Stimulated activated CD8-positive, alpha-beta memory T cell treated with anti-CD3 and anti-CD28 coated beads, Interleukin-12 subunit alpha, Interleukin-12 subunit beta, amount 100 ng/mL, for 1 hour (primary cell): ENCODE measurements at regions not wholly inside any gene's neighbourhood (a gene's known extent, or its start where the extent isn't known, plus 50 kb on each side); places are given as distances from the start of the nearest gene placed in this dataset.

Source experiments
- DNase-seq: peaks from one replicate; pipeline ENCODE4 v3.0.0-alpha.2; 2020; ENCODE audit warnings: low read depth

- no peak for DNase-seq
Measured at GRCh38 chr2:238688193-238689153, 159.4 kb upstream of the TWIST2 start.

DNA sequence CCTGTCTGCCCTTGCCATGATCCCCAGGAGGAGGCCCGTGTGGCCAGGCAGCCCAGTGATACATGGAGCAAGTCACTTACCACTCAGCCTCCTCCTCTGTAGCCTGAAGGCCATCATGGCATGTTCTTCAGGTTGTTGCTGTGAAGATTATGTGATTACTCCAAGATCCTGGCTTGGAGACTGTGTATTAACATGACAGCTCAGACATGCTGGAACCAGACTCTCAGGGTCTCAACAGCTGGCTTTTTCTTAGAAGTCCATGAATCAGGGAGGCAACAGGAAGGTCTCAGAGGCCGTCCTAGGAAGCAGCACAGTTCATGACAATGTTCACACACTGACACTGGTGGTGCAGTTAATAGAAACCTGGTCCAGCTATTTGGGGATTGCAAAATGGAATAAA is 158.6 kb upstream of the TWIST2 start:
- DNase-seq: no peak

GRCh38 chr2:238689871-238690389 is 158.0 kb upstream of the TWIST2 start:
- DNase-seq: no peak

GRCh38 chr2:238690511-238690910 is 157.4 kb upstream of the TWIST2 start:
- DNase-seq: no peak

GRCh38 chr2:238691596-238692491 is 156.0 kb upstream of the TWIST2 start:
- DNase-seq: no peak

GRCh38 chr2:238692562-238692961 is 155.3 kb upstream of the TWIST2 start:
- DNase-seq: no peak

GRCh38 chr2:238693337-238694093 is 154.4 kb upstream of the TWIST2 start:
- no peak for DNase-seq

GRCh38 chr2:238694136-238694755 is 153.6 kb upstream of the TWIST2 start:
- DNase-seq: no peak

DNA sequence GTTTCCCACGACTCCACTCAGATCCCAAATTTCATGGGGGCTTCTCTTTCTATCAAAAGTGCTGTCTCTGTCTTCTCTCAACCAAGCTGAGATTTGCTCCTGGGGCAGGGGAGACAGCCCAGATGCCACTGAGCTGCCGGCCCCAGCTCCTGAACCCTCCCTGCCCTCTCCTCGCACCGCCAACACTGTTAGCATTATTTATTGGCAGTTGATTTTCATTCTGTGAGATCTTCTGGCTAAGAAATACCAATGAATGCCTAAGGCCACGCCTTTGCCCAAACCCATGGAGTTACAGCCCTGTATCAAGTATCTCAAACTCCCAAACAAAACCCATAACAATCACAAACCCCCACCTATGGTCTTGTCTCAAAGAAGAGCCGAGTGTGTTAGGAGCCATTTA is 153.0 kb upstream of the TWIST2 start:
- DNase-seq: no peak

- DNase-seq: no peak
Measured at GRCh38 chr2:238695538-238695937, 152.3 kb upstream of the TWIST2 start.

DNA sequence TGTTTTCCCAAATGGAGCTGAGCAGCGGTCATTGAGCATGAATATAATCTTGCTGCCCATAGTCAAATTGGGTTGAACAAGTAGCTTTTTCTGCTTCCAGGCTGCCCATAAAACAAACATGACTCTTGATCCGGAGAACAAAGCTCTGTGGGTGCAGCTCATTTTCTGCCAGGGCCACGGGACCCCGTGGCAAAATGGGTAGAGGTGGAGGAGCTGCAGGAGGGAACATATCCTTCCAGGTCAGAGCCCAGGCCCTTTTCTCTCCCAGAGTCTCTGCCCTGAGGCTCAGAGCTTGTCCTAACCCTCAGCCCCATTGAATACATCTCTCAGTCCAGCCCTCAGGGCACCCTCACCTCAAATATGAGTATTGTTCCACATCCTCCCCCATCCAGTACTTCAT is 151.6 kb upstream of the TWIST2 start:
- no peak for DNase-seq

GRCh38 chr2:238696786-238697185 is 151.1 kb upstream of the TWIST2 start:
- DNase-seq: no peak

GRCh38 chr2:238697193-238698071 is 150.5 kb upstream of the TWIST2 start:
- no peak for DNase-seq

- DNase-seq: no peak
Measured at GRCh38 chr2:238698072-238698352, 149.9 kb upstream of the TWIST2 start.

- DNase-seq: no peak
Measured at GRCh38 chr2:238698451-238699306, 149.2 kb upstream of the TWIST2 start.

DNA sequence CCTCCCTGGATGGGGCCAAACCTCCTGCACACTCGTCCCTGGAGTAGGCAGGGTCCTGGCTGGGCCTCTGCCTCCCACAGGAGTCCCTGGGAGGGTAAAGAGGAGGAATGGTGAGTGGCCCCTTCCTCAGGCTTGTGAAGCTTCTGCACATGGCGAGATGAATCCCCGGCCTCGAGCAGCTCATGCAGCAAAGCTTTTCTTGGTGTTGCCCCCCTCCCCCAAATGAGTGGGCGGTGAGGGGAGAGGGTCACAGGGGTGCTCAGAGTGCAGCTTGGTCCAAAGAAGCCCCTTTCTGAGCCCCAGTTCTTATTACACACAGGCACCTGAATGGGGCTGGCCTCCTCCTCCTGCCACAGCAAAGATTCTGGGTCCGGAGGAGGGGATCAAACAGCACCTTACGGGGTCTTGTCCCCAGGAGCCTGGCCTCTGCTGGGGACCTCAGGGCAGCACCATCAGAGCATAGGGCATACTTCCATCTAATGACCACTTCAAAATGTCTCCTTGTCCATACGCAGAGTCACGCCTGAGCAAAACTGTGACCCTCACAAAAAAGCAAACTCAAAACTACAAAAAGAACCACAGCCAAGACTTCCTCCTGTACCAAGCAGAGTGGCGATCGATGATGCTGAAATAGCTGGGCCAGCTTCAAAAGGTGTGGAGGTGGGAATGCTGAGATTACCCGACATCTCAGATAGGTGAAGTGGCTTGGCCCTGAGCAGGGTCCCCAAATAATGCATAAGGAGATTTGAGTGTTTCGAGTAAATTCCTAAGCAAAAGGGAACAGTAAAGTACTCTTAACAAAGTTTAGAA is 148.4 kb upstream of the TWIST2 start:
- DNase-seq: no peak

- DNase-seq: no peak
Measured at GRCh38 chr2:238700117-238700457, 147.8 kb upstream of the TWIST2 start.

GRCh38 chr2:238700506-238701340 is 147.2 kb upstream of the TWIST2 start:
- DNase-seq: no peak
